Cardiac muscle cell (in vitro differentiated cells and primary cell): ENCODE measurements at regions not wholly inside any gene's neighbourhood (a gene's known extent, or its start where the extent isn't known, plus 50 kb on each side); places are given as distances from the start of the nearest gene placed in this dataset.

Experiments used
- DNase-seq, 2 donors: peaks; one replicate each; pipeline versions ENCODE4 v3.0.0 to v3.0.0-alpha.2; 2010 to 2017; ENCODE audit warnings: low read depth in 1 of 2, low spot score in 1 of 2
- H3K27ac ChIP-seq: fragments of 200-600 bp; sonication (generic); 2 replicates; pipeline ENCODE4 v1.5.1; 2016
- H3K27me3 ChIP-seq: fragments of 200-600 bp; sonication (generic); 2 replicates; pipeline ENCODE4 v1.6.0; 2016; ENCODE audit warnings: control low read depth
- H3K36me3 ChIP-seq: fragments of 200-600 bp; sonication (generic); 2 replicates; pipeline ENCODE4 v1.5.1; 2016; ENCODE audit warnings: control low read depth
- H3K4me1 ChIP-seq: fragments of 200-600 bp; sonication (generic); 2 replicates; pipeline ENCODE4 v1.8.1; 2017; ENCODE audit warnings: low read depth, mild to moderate bottlenecking, mixed run types
- H3K4me3 ChIP-seq: fragments of 200-600 bp; sonication (generic); 2 replicates; pipeline ENCODE4 v1.5.1; 2016; ENCODE audit warnings: mild to moderate bottlenecking
- H3K9me3 ChIP-seq: fragments of 200-600 bp; sonication (generic); 2 replicates; pipeline ENCODE4 v1.5.1; 2017; ENCODE audit warnings: low read depth, mild to moderate bottlenecking, control low read depth
- TF ChIP-seq, protein P1 (sequence below): IDR thresholded peaks from 2 replicates; pipeline ENCODE4 v1.5.1; 2012; ENCODE audit warnings: low read depth, mild to moderate bottlenecking, low read length

DNA sequence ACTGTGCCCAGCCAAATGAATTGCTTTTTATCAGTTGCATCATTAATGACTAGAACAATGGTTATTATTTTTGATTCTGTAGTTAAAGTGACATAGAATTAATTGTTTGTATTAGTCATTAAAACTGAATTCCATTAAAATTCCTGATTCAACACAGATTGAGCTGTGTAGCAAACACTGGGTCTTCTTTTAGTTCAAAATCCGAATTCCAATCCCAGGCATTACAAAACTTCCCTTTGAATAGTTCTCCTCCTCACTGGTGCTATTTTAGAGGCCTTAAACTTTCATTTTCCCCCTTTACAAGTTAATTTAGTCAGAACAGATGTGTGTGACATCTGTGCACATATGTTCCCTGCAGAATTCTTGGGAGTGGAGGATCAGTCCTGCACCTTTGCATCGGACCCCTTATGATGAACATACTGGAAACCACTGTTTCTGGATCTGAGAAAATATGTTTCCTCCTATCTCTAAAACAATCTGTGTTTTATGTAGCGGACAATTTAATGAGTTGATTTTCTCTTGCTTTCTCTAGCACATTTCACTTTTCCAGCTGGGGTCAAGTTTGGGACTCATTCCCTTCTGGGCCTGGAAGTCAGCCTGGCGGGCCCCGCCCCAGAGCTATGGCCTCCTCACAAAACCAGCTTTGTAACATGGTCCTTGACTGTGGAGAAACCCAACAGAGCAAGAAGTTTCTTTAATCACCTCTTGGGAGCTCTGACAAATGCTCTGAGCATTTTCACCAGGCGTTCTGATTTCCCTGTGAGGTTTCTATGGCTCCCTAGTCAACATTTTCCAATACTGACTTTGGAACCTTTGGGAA is 87.9 kb upstream of the MAMDC2 start:
- Histone ChIP-seq H3K9me3 (no peaks in the 10 kb centered on the region), H3K4me3 (no peak overlapping the region), H3K36me3 (no peaks in the 10 kb centered on the region), H3K27ac (no peak overlapping the region), H3K4me1 (no peaks in the 10 kb centered on the region), H3K27me3 (no peaks in the 10 kb centered on the region)
- TF ChIP-seq, protein P1, sequence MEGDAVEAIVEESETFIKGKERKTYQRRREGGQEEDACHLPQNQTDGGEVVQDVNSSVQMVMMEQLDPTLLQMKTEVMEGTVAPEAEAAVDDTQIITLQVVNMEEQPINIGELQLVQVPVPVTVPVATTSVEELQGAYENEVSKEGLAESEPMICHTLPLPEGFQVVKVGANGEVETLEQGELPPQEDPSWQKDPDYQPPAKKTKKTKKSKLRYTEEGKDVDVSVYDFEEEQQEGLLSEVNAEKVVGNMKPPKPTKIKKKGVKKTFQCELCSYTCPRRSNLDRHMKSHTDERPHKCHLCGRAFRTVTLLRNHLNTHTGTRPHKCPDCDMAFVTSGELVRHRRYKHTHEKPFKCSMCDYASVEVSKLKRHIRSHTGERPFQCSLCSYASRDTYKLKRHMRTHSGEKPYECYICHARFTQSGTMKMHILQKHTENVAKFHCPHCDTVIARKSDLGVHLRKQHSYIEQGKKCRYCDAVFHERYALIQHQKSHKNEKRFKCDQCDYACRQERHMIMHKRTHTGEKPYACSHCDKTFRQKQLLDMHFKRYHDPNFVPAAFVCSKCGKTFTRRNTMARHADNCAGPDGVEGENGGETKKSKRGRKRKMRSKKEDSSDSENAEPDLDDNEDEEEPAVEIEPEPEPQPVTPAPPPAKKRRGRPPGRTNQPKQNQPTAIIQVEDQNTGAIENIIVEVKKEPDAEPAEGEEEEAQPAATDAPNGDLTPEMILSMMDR: no peak
- no peak for DNase-seq

DNA sequence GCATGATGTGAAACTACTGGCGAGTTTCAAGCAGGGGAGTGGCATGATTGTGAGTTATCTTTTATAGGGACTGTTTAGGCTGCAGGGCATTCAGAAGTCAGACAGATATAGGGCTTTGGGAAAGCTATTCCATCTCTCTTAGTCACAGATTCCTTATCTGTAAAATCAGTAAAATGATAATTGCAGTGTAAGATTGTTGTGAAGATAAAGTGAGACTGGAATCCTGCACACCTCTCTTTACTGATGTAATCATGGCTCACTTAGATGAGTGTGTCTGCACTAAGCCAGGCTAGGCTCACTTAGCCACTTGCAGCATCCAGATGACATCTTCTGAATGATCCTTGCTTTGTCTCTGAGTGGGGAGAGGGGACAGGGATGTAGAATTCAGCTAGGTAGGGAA is 81.8 kb upstream of the MAMDC2 start:
- no peak overlapping the region for H3K4me3 ChIP-seq
- no peaks in the 10 kb centered on the region for H3K27me3 ChIP-seq
- no peak overlapping the region for H3K27ac ChIP-seq
- no peaks in the 10 kb centered on the region for H3K36me3 ChIP-seq
- DNase-seq: no peak
- no peaks in the 10 kb centered on the region for H3K4me1 ChIP-seq
- TF ChIP-seq, protein P1: no peak
- no peaks in the 10 kb centered on the region for H3K9me3 ChIP-seq

DNA sequence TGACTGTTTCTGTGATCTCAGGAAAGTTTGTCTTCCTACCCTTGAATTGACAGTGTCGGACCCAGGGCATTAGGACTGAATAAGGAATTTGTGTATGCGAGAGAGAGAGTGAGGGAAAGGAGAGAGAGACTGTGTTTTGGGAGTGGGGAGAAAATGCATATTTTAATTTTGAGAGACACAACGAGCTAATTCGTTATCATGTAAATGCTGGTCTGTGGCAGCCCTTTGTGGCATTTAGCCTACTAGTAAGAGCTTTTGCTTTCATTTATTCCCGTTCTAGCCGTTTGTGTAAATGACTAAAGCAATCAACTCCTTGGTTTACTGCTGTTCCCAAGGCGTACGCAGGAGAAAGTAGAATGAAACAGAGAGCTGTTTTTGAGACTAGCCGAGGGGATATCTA is 79.8 kb upstream of the MAMDC2 start:
- H3K4me1 ChIP-seq: no peaks in the 10 kb centered on the region
- TF ChIP-seq, protein P1: no peak
- H3K36me3 ChIP-seq: no peaks in the 10 kb centered on the region
- no peak for DNase-seq
- H3K4me3 ChIP-seq: no peak overlapping the region
- no peaks in the 10 kb centered on the region for H3K27me3 ChIP-seq
- H3K27ac ChIP-seq: no peak overlapping the region
- no peaks in the 10 kb centered on the region for H3K9me3 ChIP-seq

- no peaks in the 10 kb centered on the region for H3K4me1 ChIP-seq
- H3K27ac ChIP-seq: no peak overlapping the region
- H3K4me3 ChIP-seq: no peak overlapping the region
- H3K9me3 ChIP-seq: no peaks in the 10 kb centered on the region
- H3K27me3 ChIP-seq: no peaks in the 10 kb centered on the region
- no peaks in the 10 kb centered on the region for H3K36me3 ChIP-seq
- TF ChIP-seq, protein P1: no peak
- no peak for DNase-seq
Observed at GRCh38 chr9:69964446-69964845, 79.2 kb upstream of the MAMDC2 start.

DNA sequence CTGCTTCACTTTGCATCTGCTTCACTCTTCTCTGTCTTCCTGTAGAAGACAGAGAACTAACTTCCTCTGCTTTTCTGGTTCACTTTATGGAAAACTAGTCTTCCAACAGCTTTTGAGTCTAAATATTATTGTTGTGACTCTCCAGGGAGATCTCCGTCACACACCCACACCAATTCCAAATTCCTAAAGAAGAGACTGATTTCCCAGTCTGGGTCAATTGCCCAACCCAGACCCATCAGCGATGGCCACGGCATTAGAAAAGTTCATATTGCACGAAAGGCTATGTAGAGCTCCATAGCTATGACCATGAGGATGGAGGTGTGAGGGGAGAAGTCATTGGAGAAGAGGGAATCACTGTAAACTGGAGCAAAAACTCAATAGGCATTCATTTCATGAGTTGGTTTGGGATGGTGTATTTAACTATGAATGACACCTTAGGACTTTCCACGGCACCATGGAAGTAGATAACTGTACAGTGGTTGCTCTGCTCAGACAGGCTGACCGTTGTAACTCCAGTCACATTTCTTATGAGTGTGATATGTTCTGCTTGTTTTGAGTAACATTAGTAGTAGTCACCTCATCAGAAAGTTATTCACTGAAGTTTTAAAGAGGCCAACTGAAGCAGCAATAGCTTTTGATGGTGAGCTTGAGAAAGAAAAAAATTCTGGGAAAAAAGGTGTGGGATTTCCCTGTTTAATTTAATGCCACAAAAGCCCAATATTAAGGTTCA is 78.1 kb upstream of the MAMDC2 start:
- Histone ChIP-seq H3K27me3 (no peaks in the 10 kb centered on the region), H3K27ac (no peak overlapping the region), H3K9me3 (no peaks in the 10 kb centered on the region), H3K36me3 (no peaks in the 10 kb centered on the region), H3K4me3 (no peak overlapping the region), H3K4me1 (no peaks in the 10 kb centered on the region)
- TF ChIP-seq, protein P1: no peak
- DNase-seq: no peak
